ENCODE measurements at regions not wholly inside any gene's neighbourhood (a gene's known extent, or its start where the extent isn't known, plus 50 kb on each side); places are given as distances from the start of the nearest gene placed in this dataset.

DNA sequence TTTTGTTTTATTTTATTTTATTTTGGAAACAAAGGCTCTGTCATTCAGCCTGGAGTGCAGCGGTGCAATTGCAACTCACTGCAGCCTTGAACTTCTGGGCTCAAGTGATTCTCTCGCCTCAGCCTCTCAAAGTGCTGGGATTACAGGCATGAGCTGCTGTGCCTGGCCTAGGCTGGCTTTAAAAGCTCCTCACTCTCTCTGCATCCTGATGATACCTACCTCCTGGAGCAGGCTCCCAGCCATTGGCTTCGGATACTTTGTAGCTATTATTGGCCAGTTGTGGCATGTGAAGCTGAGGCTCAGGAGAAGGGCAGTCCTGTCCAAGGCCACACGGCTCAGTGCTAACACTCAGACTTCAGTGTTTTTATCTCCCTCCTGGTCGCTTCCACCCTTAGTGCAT, 158.0 kb downstream of the SEC14L1 start:
- Histone ChIP-seq H3K4me1 (no peaks in the 10 kb centered on the region), H3K27me3 (no peaks in the 10 kb centered on the region), H3K27ac (no peak overlapping the region), H3K4me3 (no peak overlapping the region), H3K36me3 (no peaks in the 10 kb centered on the region), H3K9me3 (no peaks in the 10 kb centered on the region)
- no peak for DNase-seq (ENCODE audit: extremely low spot score in 2 of 2)
- intact Hi-C loops (cut with DNase I): no loop called here
- TF ChIP-seq POLR2AphosphoS5 (IDR thresholded peaks at IDR 0.05; ENCODE audit: insufficient read depth in 1 of 2, low read depth in 1 of 2) (no peak), POLR2A (IDR thresholded peaks at IDR 0.05) (no peak)
- TF ChIP-seq, protein P1, sequence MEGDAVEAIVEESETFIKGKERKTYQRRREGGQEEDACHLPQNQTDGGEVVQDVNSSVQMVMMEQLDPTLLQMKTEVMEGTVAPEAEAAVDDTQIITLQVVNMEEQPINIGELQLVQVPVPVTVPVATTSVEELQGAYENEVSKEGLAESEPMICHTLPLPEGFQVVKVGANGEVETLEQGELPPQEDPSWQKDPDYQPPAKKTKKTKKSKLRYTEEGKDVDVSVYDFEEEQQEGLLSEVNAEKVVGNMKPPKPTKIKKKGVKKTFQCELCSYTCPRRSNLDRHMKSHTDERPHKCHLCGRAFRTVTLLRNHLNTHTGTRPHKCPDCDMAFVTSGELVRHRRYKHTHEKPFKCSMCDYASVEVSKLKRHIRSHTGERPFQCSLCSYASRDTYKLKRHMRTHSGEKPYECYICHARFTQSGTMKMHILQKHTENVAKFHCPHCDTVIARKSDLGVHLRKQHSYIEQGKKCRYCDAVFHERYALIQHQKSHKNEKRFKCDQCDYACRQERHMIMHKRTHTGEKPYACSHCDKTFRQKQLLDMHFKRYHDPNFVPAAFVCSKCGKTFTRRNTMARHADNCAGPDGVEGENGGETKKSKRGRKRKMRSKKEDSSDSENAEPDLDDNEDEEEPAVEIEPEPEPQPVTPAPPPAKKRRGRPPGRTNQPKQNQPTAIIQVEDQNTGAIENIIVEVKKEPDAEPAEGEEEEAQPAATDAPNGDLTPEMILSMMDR (IDR thresholded peaks at IDR 0.05): no peak

DNA sequence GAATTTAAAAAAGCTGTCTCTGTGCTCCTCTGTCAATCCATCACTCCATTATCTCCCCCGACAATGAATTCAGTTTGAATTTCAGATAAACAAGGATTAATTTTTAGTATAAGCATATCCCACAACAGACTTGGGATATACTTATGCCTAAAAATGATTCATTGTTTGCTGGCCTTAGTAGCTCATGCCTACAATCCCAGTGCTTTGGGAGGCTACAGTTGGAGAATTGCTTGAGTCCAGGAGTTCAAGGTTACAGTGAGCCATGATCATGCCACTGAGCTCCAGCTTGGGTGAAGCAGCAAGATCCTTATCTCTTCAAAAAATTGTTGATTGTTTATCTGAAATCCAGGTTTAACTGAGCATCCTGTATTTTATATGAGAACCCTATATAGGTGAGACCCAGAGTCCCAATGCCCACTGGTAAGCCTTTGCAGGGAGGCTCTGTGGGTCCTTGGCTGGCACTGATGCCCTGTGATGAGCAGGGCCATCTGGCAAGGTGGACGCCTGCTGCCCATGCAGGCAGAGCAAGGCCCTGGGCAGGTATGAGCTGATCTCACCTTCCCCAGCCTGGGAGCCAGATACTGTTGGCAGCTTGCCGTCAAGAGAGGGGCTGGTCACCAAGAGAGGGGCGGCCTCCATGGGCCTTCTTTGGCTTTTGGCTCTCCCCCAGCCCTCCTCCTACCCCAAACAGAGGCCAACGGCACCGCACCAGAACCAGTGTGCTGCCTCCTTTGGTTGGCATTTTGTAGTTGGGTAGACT, 158.7 kb downstream of the SEC14L1 start:
- H3K4me1 ChIP-seq: peaks cover 6% of the 10 kb centered on the region
- H3K9me3 ChIP-seq: no peaks in the 10 kb centered on the region
- no peak for TF ChIP-seq POLR2A (IDR thresholded peaks at IDR 0.05)
- TF ChIP-seq, protein P1 (IDR thresholded peaks at IDR 0.05): no peak
- no peaks in the 10 kb centered on the region for H3K36me3 ChIP-seq
- intact Hi-C loops (cut with DNase I): no loop called here
- no peak overlapping the region for H3K27ac ChIP-seq
- H3K27me3 ChIP-seq: no peaks in the 10 kb centered on the region
- H3K4me3 ChIP-seq: no peak overlapping the region
- no peak for DNase-seq (ENCODE audit: extremely low spot score in 2 of 2)

DNA sequence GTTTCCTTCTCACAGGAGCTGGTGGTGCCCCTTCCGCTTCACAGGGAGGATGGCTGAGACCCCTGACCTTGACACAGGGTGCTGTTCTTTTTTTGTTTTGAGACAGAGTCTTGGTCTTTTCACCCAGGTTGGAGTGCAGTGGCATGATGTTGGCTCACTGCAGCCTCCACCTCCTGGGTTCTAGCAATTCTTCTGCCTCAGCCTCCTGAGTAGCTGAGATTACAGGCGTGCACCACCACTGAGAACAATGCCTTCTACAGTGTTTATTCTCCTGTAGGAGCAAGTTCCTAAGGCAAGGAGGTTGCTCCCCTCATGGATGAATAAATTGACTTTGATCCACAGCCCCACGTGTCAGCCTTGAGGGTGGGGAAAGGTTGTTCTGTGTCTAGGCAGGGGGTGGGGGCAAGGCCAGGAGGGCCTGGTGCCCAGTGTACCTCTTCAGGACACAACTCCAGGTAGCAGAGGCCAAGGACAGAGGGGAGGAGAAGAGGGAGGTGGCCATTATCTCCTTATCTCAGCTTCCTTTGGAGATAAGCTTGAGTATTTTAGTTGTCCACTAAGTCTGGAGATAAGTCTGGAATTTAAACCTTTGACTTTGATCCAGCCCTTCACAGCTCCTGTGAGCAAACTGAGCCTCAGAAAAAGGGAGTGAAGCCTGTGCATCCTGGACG, 159.4 kb downstream of the SEC14L1 start:
- H3K4me1 ChIP-seq: peaks cover 13% of the 10 kb centered on the region
- TF ChIP-seq, protein P1 (IDR thresholded peaks at IDR 0.05): no peak
- TF ChIP-seq POLR2AphosphoS5 (IDR thresholded peaks at IDR 0.05; ENCODE audit: insufficient read depth in 1 of 2, low read depth in 1 of 2): no peak
- no peak overlapping the region for H3K4me3 ChIP-seq
- H3K9me3 ChIP-seq: no peaks in the 10 kb centered on the region
- no peak overlapping the region for H3K27ac ChIP-seq
- H3K36me3 ChIP-seq: no peaks in the 10 kb centered on the region
- no peaks in the 10 kb centered on the region for H3K27me3 ChIP-seq
- no peak for DNase-seq (ENCODE audit: extremely low spot score in 2 of 2)
- intact Hi-C loops (cut with DNase I): no loop called here

DNA sequence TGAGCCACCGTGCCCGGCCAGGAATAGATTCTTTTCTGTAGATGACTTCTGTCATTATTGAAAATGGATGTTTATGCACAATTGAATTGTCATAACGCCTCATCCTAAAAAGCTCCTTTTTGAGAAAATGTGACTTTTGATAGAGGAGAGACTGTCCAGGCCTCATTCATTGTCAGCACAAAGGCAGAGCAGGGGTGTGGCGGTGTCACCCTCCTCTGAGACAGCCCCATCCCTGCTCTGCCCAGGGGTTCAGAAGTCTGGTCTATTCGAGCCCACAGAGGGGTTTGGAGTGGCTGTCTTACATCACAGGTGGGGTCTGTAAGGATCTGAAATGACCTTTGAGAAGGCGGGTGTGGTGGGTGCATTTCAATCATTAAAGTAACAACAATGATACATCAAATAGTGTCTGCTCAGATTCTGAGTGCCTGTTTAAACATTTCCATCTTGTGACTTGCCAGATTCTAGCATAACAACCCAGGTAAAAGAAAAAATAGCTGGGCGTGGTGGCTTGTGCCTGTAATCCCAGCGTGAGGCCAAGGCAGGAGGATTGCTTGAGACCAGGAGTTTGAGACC, 161.0 kb downstream of the SEC14L1 start:
- intact Hi-C loops (cut with DNase I): no loop called here
- DNase-seq (ENCODE audit: extremely low spot score in 2 of 2): no peak
- Histone ChIP-seq H3K36me3 (no peaks in the 10 kb centered on the region), H3K4me3 (no peak overlapping the region), H3K4me1 (peaks cover 28% of the 10 kb centered on the region), H3K27me3 (no peaks in the 10 kb centered on the region), H3K9me3 (no peaks in the 10 kb centered on the region), H3K27ac (no peak overlapping the region)
- no peak for TF ChIP-seq POLR2AphosphoS5 (IDR thresholded peaks at IDR 0.05; ENCODE audit: insufficient read depth in 1 of 2, low read depth in 1 of 2)

DNA sequence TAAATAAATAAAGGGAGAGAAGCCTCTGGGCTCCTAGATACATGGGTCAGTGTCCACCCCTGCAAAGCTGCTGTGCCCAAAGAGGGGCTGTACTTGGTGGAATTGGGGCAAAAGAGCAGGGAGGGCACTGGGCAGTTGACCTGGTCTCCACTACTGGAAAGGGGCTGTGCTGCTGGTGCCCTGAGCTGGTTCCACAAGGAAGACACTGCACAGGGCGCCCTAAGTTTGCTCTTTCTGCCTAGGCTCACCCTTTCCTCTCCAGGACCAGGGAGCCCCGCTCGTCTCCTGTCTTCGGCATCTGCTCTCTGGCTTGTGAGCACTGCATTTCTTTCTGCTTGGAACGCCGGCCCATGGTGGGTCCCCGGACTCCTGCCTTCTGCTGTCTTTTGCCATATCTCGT, 161.9 kb downstream of the SEC14L1 start:
- DNase-seq (ENCODE audit: extremely low spot score in 2 of 2): no peak
- no peaks in the 10 kb centered on the region for H3K36me3 ChIP-seq
- peaks cover 37% of the 10 kb centered on the region for H3K4me1 ChIP-seq
- H3K4me3 ChIP-seq: no peak overlapping the region
- intact Hi-C loops (cut with DNase I): no loop called here
- H3K27ac ChIP-seq: no peak overlapping the region
- H3K9me3 ChIP-seq: no peaks in the 10 kb centered on the region
- TF ChIP-seq POLR2A (IDR thresholded peaks at IDR 0.05) (no peak), POLR2AphosphoS5 (IDR thresholded peaks at IDR 0.05; ENCODE audit: insufficient read depth in 1 of 2, low read depth in 1 of 2) (no peak)
- TF ChIP-seq, protein P1 (IDR thresholded peaks at IDR 0.05): no peak
- no peaks in the 10 kb centered on the region for H3K27me3 ChIP-seq

Data from vagina (tissue), 2 donors.